HG03575 (cell line): ENCODE measurements at regions not wholly inside any gene's neighbourhood (a gene's known extent, or its start where the extent isn't known, plus 50 kb on each side); places are given as distances from the start of the nearest gene placed in this dataset.

Experiments used
- ATAC-seq: cut with Tn5 transposase; IDR thresholded peaks from one replicate; pipeline ENCODE4 v1.9.1; 2021; ENCODE audit not compliant: unreplicated experiment, insufficient number of reproducible peaks, low FRiP score; ENCODE audit errors: extremely low read depth

GRCh38 chr13:33745370-33746324 is 72.3 kb upstream of the RFC3 start:
- no peak for ATAC-seq

- no peak for ATAC-seq
These were observed 71.1 kb upstream of the RFC3 start for GRCh38 chr13:33746867-33747266.

- ATAC-seq = no peak
These were observed 66.8 kb upstream of the RFC3 start for GRCh38 chr13:33751151-33751550.

GRCh38 chr13:33752094-33752493 is 65.9 kb upstream of the RFC3 start:
- no peak for ATAC-seq

GRCh38 chr13:33752597-33752996 is 65.4 kb upstream of the RFC3 start:
- no peak for ATAC-seq

GRCh38 chr13:33756929-33757328 is 61.0 kb upstream of the RFC3 start:
- ATAC-seq = no peak

GRCh38 chr13:33757713-33758112 is 60.2 kb upstream of the RFC3 start:
- peak; percentile 47 for ATAC-seq

- ATAC-seq = peak; percentile 62
These were observed 59.8 kb upstream of the RFC3 start for GRCh38 chr13:33758113-33758512.

GRCh38 chr13:33761740-33762139 is 56.2 kb upstream of the RFC3 start:
- ATAC-seq = no peak

GRCh38 chr13:33763021-33763420 is 54.9 kb upstream of the RFC3 start:
- ATAC-seq = no peak

GRCh38 chr13:33764716-33765115 is 53.2 kb upstream of the RFC3 start:
- ATAC-seq = no peak

GRCh38 chr13:33766329-33767123 is 51.4 kb upstream of the RFC3 start:
- no peak for ATAC-seq

- no peak for ATAC-seq
These were observed 50.8 kb upstream of the RFC3 start for GRCh38 chr13:33767140-33767539.
